Mesendoderm (in vitro differentiated cells): ENCODE measurements at regions not wholly inside any gene's neighbourhood (a gene's known extent, or its start where the extent isn't known, plus 50 kb on each side); places are given as distances from the start of the nearest gene placed in this dataset.

Source experiments
- DNase-seq: peaks from one replicate; pipeline ENCODE4 v3.0.0; 2013
- H2AK5ac ChIP-seq: 2 replicates; pipeline ENCODE4 v1.6.1; 2013; ENCODE audit warnings: low read length, inconsistent platforms
- H2BK120ac ChIP-seq: 2 replicates; pipeline ENCODE4 v1.6.1; 2013; ENCODE audit warnings: low read depth, mild to moderate bottlenecking, low read length, moderate library complexity, mixed read lengths
- H2BK15ac ChIP-seq: replicated peaks from 2 replicates; pipeline ENCODE4 v1.6.1; 2013; ENCODE audit warnings: low read depth, mild to moderate bottlenecking, moderate library complexity
- H2BK5ac ChIP-seq: 2 replicates; pipeline ENCODE4 v1.6.1; 2013; ENCODE audit warnings: low read length, inconsistent platforms
- H3K18ac ChIP-seq: 2 replicates; pipeline ENCODE4 v1.6.1; 2013; ENCODE audit warnings: mild to moderate bottlenecking, low read length, mixed read lengths
- H3K23ac ChIP-seq: one replicate; pipeline ENCODE4 v1.6.1; 2013; ENCODE audit warnings: low read length
- H3K27ac ChIP-seq: 2 replicates; pipeline ENCODE4 v1.5.1; 2013; ENCODE audit warnings: low read depth, mild to moderate bottlenecking, inconsistent platforms, low read length, moderate library complexity
- H3K27me3 ChIP-seq: 2 replicates; pipeline ENCODE4 v1.6.1; 2013; ENCODE audit warnings: low read length, control low read depth, mild to moderate bottlenecking, inconsistent platforms; ENCODE audit not compliant: insufficient read depth, poor library complexity
- H3K36me3 ChIP-seq: 2 replicates; pipeline ENCODE4 v1.6.1; 2013; ENCODE audit warnings: low read length, inconsistent platforms; ENCODE audit not compliant: control insufficient read depth, insufficient read depth
- H3K4ac ChIP-seq: one replicate; pipeline ENCODE4 v1.6.1; 2013; ENCODE audit warnings: low read depth, mild to moderate bottlenecking, low read length, moderate library complexity
- H3K4me1 ChIP-seq: 2 replicates; pipeline ENCODE4 v1.6.1; 2013; ENCODE audit warnings: low read depth, low read length, inconsistent platforms; ENCODE audit not compliant: control insufficient read depth
- H3K4me2 ChIP-seq: 2 replicates; pipeline ENCODE4 v1.6.1; 2013; ENCODE audit warnings: low read length
- H3K4me3 ChIP-seq: 2 replicates; pipeline ENCODE4 v1.5.1; 2013; ENCODE audit warnings: mild to moderate bottlenecking, low read length
- H3K56ac ChIP-seq: one replicate; pipeline ENCODE4 v1.6.1; 2013; ENCODE audit warnings: low read length
- H3K79me1 ChIP-seq: 2 replicates; pipeline ENCODE4 v1.6.1; 2013; ENCODE audit warnings: low read length, inconsistent platforms
- H3K79me2 ChIP-seq: 2 replicates; pipeline ENCODE4 v1.6.1; 2013; ENCODE audit warnings: mild to moderate bottlenecking, low read length; ENCODE audit not compliant: control insufficient read depth, insufficient read depth
- H3K9ac ChIP-seq: 2 replicates; pipeline ENCODE4 v1.6.1; 2013; ENCODE audit warnings: low read length, inconsistent platforms
- H4K5ac ChIP-seq: one replicate; pipeline ENCODE4 v1.6.1; 2013; ENCODE audit warnings: low read length
- H4K8ac ChIP-seq: one replicate; pipeline ENCODE4 v1.6.1; 2013; ENCODE audit warnings: low read depth, mild to moderate bottlenecking, control low read depth, low read length, moderate library complexity
- WGBS: extraction: QIAGEN DNeasy Blood & Tissue Kit; methylation state at CpG from one replicate; pipeline ENCODE4 v1.1.7; 2013; ENCODE audit warnings: low lambda C conversion rate, missing lambda C conversion rate; ENCODE audit not compliant: insufficient coverage; ENCODE audit errors: extremely low coverage; 5-methylcytosine and 5-hydroxymethylcytosine counted together

DNA sequence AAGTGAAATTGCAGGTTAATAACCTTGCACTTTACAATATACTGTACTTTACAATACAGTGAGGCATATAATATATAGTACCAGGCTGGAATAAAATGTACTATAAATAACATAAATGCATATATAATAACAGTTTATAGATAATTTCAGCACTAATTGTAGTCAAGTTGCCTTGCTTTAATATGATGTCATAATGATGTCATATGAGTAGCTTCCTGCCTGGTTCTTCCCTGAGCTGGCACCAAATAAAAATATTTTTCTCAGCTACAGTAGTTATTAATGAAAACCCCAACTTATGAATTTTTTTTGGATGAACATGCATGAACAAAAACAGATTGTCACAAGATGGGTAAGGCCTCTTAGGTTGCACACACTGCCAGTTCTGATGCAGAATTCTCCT is 816.7 kb downstream of the XPNPEP1 start:
- Histone ChIP-seq H3K27ac (no peak overlapping the region), H2BK15ac (no peak overlapping the region), H2AK5ac (no peak overlapping the region), H3K4ac (no peak overlapping the region), H3K23ac (no peak overlapping the region), H3K4me1 (no peaks in the 10 kb centered on the region), H3K36me3 (no peaks in the 10 kb centered on the region), H3K27me3 (no peaks in the 10 kb centered on the region), H3K4me3 (no peak overlapping the region), H3K79me2 (no peaks in the 10 kb centered on the region), H3K79me1 (no peaks in the 10 kb centered on the region), H2BK120ac (no peak overlapping the region), H3K4me2 (no peak overlapping the region), H4K5ac (no peak overlapping the region), H3K56ac (no peak overlapping the region), H4K8ac (no peak overlapping the region), H2BK5ac (no peak overlapping the region), H3K9ac (no peak overlapping the region), H3K18ac (no peak overlapping the region)
- DNase-seq: no peak

DNA sequence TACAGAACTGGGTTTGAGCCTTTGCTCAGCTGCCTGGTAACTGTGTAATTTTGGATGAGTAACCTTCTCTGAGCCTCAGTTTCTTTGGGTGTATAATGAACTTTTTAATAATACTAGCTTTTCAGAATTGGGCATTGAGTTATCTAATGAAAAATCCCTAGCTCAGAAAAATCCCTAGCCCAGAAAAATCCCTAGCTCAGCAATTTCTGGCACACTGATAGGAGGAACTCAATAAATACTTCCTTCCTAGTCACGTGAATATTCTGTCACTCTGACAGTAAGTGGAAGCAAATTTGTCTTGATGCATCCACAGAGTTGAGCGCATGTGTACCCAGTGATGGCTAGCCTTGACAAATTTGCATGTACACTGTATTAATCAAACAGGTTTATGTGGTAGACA is 817.6 kb downstream of the XPNPEP1 start:
- Histone ChIP-seq H3K4me1 (no peaks in the 10 kb centered on the region), H2BK5ac (no peak overlapping the region), H3K9ac (no peak overlapping the region), H2AK5ac (no peak overlapping the region), H2BK120ac (no peak overlapping the region), H3K79me2 (no peaks in the 10 kb centered on the region), H3K79me1 (no peaks in the 10 kb centered on the region), H4K8ac (no peak overlapping the region), H3K4me3 (no peak overlapping the region), H3K4me2 (no peak overlapping the region), H3K23ac (no peak overlapping the region), H3K4ac (no peak overlapping the region), H3K27ac (no peak overlapping the region), H2BK15ac (no peak overlapping the region), H3K18ac (no peak overlapping the region), H4K5ac (no peak overlapping the region), H3K36me3 (no peaks in the 10 kb centered on the region), H3K56ac (no peak overlapping the region), H3K27me3 (no peaks in the 10 kb centered on the region)
- DNase-seq: no peak
- no CpG with 5 or more reads among the region's 2 CpGs for WGBS

DNA sequence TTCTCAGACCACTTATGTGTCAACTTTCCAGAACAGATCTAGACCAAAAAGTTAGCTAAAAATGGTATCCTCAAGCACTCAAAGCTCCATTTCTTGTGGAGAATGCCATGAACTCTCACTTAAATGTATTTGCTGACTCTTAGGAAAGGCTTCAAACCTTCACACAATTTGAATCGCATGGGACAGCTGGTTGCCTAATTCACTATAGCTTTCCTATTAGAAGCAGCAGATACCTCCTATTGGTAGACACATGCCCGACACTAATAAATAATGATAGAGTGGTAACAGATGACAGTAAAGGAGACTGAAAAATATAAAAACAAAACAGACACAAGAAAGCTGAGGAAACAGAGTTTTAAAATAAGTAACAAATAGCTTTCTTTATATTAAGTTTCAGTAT is 818.5 kb downstream of the XPNPEP1 start:
- no peak overlapping the region for H3K9ac ChIP-seq
- H3K4me3 ChIP-seq: no peak overlapping the region
- DNase-seq: no peak
- no peaks in the 10 kb centered on the region for H3K79me2 ChIP-seq
- no peak overlapping the region for H3K18ac ChIP-seq
- H2BK15ac ChIP-seq: no peak overlapping the region
- no peak overlapping the region for H4K8ac ChIP-seq
- H2BK5ac ChIP-seq: no peak overlapping the region
- WGBS: no CpG with 5 or more reads among the region's 2 CpGs
- no peaks in the 10 kb centered on the region for H3K27me3 ChIP-seq
- H4K5ac ChIP-seq: no peak overlapping the region
- no peak overlapping the region for H2BK120ac ChIP-seq
- H3K27ac ChIP-seq: no peak overlapping the region
- H2AK5ac ChIP-seq: no peak overlapping the region
- H3K4me1 ChIP-seq: no peaks in the 10 kb centered on the region
- H3K56ac ChIP-seq: no peak overlapping the region
- H3K79me1 ChIP-seq: no peaks in the 10 kb centered on the region
- no peak overlapping the region for H3K4me2 ChIP-seq
- H3K23ac ChIP-seq: no peak overlapping the region
- H3K36me3 ChIP-seq: no peaks in the 10 kb centered on the region
- H3K4ac ChIP-seq: no peak overlapping the region

DNA sequence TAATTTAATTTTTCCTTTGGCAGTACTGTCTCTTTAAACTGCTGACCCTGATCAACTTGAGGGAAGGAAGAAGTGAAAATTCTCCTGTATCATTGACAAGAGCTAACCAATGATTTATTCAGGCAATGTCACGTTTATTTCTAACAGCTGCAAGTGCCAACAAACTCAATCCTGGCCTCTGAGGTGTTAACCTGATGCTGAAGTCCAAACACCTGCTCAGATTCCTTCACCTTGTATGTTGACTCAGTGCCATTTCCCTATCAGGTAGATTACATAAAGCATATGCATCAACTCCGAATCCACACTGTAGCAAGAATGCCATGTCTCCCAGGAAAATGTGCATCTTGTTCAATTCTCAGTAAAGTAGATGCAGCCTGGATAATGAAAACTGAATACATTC is 820.0 kb downstream of the XPNPEP1 start:
- H4K5ac ChIP-seq: no peak overlapping the region
- H3K9ac ChIP-seq: no peak overlapping the region
- no peak overlapping the region for H3K23ac ChIP-seq
- no peak overlapping the region for H2BK120ac ChIP-seq
- no peaks in the 10 kb centered on the region for H3K79me1 ChIP-seq
- no peak overlapping the region for H3K4me2 ChIP-seq
- H3K56ac ChIP-seq: no peak overlapping the region
- no peaks in the 10 kb centered on the region for H3K79me2 ChIP-seq
- H3K4me3 ChIP-seq: no peak overlapping the region
- no peak overlapping the region for H3K18ac ChIP-seq
- no peak overlapping the region for H2BK15ac ChIP-seq
- no peak overlapping the region for H2AK5ac ChIP-seq
- H3K4ac ChIP-seq: no peak overlapping the region
- no peaks in the 10 kb centered on the region for H3K27me3 ChIP-seq
- H4K8ac ChIP-seq: no peak overlapping the region
- DNase-seq: no peak
- H3K4me1 ChIP-seq: no peaks in the 10 kb centered on the region
- no peak overlapping the region for H3K27ac ChIP-seq
- no peak overlapping the region for H2BK5ac ChIP-seq
- no peaks in the 10 kb centered on the region for H3K36me3 ChIP-seq
- no CpG with 5 or more reads among the region's 2 CpGs for WGBS

DNA sequence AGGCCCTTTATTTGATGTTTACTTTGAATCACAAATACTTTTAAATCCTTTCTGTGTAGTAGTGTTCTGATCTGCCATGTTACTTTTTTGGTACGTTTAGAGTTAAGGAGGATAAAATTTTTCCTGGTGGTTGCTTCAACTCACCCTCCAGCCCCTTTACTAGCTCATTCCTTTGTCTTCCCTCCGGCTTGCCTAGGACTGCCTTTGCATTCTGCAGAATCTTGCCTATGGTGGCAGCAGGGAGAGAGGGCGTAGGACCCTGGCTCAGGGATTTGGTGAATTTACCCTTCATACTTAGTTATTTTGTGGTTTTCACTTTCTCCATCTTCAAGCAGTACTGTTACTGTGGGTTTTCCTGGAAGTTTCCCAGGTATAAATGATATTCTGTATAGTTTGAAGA is 833.5 kb downstream of the XPNPEP1 start:
- Histone ChIP-seq H3K23ac (no peak overlapping the region), H3K9ac (no peak overlapping the region), H2BK120ac (no peak overlapping the region), H3K79me1 (no peaks in the 10 kb centered on the region), H4K8ac (no peak overlapping the region), H3K36me3 (no peaks in the 10 kb centered on the region), H3K27me3 (no peaks in the 10 kb centered on the region), H3K4ac (no peak overlapping the region), H2AK5ac (no peak overlapping the region), H3K27ac (no peak overlapping the region), H4K5ac (no peak overlapping the region), H3K56ac (no peak overlapping the region), H3K4me3 (no peak overlapping the region), H2BK15ac (no peak overlapping the region), H3K4me1 (no peaks in the 10 kb centered on the region), H2BK5ac (no peak overlapping the region), H3K79me2 (no peaks in the 10 kb centered on the region), H3K18ac (no peak overlapping the region), H3K4me2 (no peak overlapping the region)
- peak; percentile 10 for DNase-seq
- WGBS: no CpG with 5 or more reads among the region's 3 CpGs

DNA sequence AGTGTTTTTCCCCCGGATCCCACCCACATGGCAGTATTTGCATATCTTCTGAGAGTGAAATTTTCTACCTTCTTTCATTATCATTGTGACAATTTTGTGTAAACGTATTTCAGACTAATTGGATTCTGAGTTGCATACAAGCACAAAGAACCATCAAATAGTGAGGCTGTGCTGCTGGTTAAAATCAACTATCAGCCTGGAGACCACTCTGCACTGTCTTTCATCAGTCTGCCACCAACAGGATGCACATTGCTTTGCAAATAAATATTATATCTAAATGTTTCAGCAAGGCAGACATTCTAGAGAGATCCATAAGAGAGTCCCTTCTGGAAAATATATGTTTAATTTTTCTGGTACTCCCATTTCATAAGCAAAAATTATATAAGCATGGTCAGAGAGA is 851.8 kb downstream of the XPNPEP1 start:
- Histone ChIP-seq H2BK15ac (no peak overlapping the region), H3K4ac (no peak overlapping the region), H3K56ac (no peak overlapping the region), H2BK5ac (no peak overlapping the region), H2AK5ac (no peak overlapping the region), H3K27ac (no peak overlapping the region), H3K23ac (no peak overlapping the region), H3K4me2 (no peak overlapping the region), H3K4me3 (no peak overlapping the region), H4K5ac (no peak overlapping the region), H3K9ac (no peak overlapping the region), H3K79me2 (no peaks in the 10 kb centered on the region), H4K8ac (no peak overlapping the region), H2BK120ac (no peak overlapping the region), H3K18ac (no peak overlapping the region), H3K27me3 (no peaks in the 10 kb centered on the region), H3K36me3 (no peaks in the 10 kb centered on the region), H3K4me1 (no peaks in the 10 kb centered on the region), H3K79me1 (no peaks in the 10 kb centered on the region)
- WGBS: no CpG with 5 or more reads among the region's 2 CpGs
- DNase-seq: peak; percentile 1
